A673 (cell line): ENCODE measurements at regions not wholly inside any gene's neighbourhood (a gene's known extent, or its start where the extent isn't known, plus 50 kb on each side); places are given as distances from the start of the nearest gene placed in this dataset.

ENCODE experiments used
- BruUV-seq: library from RNA; stranded (reverse); fragments of 400-500 nt; replicated peaks from 2 replicates; lab custom pipeline; 2021; lab: Mats Ljungman, UMichigan
- CTCF ChIA-PET: fragments of 300-600 bp; sonication (Branson Sonifier 250); formaldehyde crosslinking; loops from one replicate; lab custom pipeline; 2022; ENCODE audit warnings: antibody characterized with exemption; lab: Charles Lee
- POLR2A ChIA-PET: fragments of 300-600 bp; sonication (Branson Sonifier 250); formaldehyde crosslinking; loops from one replicate; lab custom pipeline; 2022; ENCODE audit warnings: antibody characterized with exemption; ENCODE audit not compliant: low non-redundant PET; lab: Charles Lee
- DNase-seq: peaks from one replicate; pipeline ENCODE4 v3.0.0-alpha.2; 2015; ENCODE audit warnings: low spot score
- H3K27ac ChIP-seq: fragments of 200-600 bp; sonication (generic); 2 replicates; pipeline ENCODE4 v1.5.1; 2016; ENCODE audit warnings: mixed run types, low read depth, mild to moderate bottlenecking, mixed read lengths, antibody characterized with exemption, low read length; ENCODE audit not compliant: poor library complexity, severe bottlenecking
- H3K27me3 ChIP-seq: fragments of 200-600 bp; sonication (generic); replicated peaks from 2 replicates; pipeline ENCODE4 v1.6.1; 2017; ENCODE audit warnings: mixed run types, low read depth, mild to moderate bottlenecking, mixed read lengths, antibody characterized with exemption, low read length; ENCODE audit not compliant: insufficient read depth, poor library complexity
- H3K36me3 ChIP-seq: fragments of 200-600 bp; sonication (generic); 2 replicates; pipeline ENCODE4 v1.6.1; 2016; ENCODE audit warnings: mixed run types, mild to moderate bottlenecking, mixed read lengths, antibody characterized with exemption, low read length; ENCODE audit not compliant: insufficient read depth, poor library complexity, severe bottlenecking
- H3K4me1 ChIP-seq: fragments of 200-600 bp; sonication (generic); 2 replicates; pipeline ENCODE4 v1.6.1; 2017; ENCODE audit warnings: mixed run types, mild to moderate bottlenecking, mixed read lengths, antibody characterized with exemption, low read length; ENCODE audit not compliant: insufficient read depth, poor library complexity, severe bottlenecking
- H3K4me3 ChIP-seq: fragments of 200-600 bp; sonication (generic); 2 replicates; pipeline ENCODE4 v1.5.1; 2016; ENCODE audit warnings: low read depth, mixed run types, mild to moderate bottlenecking, mixed read lengths, low read length; ENCODE audit not compliant: poor library complexity, severe bottlenecking
- H3K9me3 ChIP-seq: fragments of 200-600 bp; sonication (generic); 2 replicates; pipeline ENCODE4 v1.6.1; 2016; ENCODE audit warnings: mixed run types, low read depth, mild to moderate bottlenecking, mixed read lengths, antibody characterized with exemption, low read length; ENCODE audit not compliant: poor library complexity, severe bottlenecking
- CTCF ChIP-seq: fragments of 300-800, 200-600 bp; sonication (generic); conservative IDR thresholded peaks from 2 replicates; pipeline ENCODE4 v1.5.1; 2017; ENCODE audit warnings: low read depth, mild to moderate bottlenecking, antibody characterized with exemption, low read length, moderate library complexity, mixed read lengths
- EZH2 ChIP-seq: fragments of 200-600 bp; sonication (generic); IDR thresholded peaks from 2 replicates; pipeline ENCODE4 v1.6.1; 2017; ENCODE audit warnings: borderline replicate concordance, low read depth, mild to moderate bottlenecking, mixed read lengths, antibody characterized with exemption, low read length; ENCODE audit not compliant: poor library complexity, severe bottlenecking
- intact Hi-C: fragments of 100-400 bp; cut with micrococcal nuclease; formaldehyde crosslinking; loops from one replicate; pipeline ENCODE4 v1.10.0; 2022; ENCODE audit not compliant: unreplicated experiment

DNA sequence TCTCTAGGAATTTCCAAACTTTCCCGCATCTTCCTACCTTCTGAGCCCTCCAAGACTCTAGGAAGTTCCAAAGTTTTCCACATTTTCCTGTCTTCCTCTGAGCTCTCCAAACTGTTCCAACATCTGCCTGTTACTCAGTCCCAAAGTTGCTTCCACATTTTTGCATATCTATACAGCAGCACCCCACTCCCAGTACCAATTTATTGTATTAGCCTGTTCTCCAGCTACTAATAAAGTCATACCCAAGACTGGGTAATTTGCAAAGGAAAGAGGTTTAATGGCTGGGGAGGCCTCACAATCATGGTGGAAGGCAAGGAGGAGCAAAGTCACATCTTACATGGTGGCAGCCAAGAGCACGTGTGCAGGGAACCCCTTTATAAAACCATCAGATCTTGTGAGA lies 82.9 kb upstream of the DSCAM start:
- TF ChIP-seq EZH2 (no peak), CTCF (no peak)
- POLR2A ChIA-PET, result no interaction called here
- intact Hi-C loops, result no loop called here

DNA sequence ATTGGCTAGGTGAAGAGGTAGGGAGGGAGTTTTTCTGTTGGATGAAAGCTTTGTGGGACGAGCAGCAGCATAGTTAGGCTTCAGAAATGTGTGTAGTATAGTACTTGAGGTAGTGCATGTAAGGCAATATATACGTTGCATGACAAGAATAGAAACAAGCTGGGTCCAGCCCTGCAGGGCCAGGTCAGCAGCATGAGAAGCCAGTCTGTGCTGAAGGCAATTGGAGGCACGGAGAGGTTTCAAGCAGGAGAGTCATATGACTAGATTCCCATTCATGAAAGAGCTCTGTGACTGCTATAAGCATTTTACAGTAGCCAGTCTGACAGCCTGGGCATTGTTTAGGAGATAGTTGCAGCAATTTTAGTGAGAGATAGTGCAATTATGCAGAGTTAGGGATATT lies 84.2 kb upstream of the DSCAM start:
- DNase-seq, result no peak
- Histone ChIP-seq H3K27ac (no peak overlapping the region), H3K4me1 (no peaks in the 10 kb centered on the region), H3K27me3 (no peaks in the 10 kb centered on the region), H3K9me3 (peaks cover 15% of the 10 kb centered on the region), H3K4me3 (no peak overlapping the region), H3K36me3 (no peaks in the 10 kb centered on the region)
- ChIA-PET CTCF (no interaction called here), POLR2A (no interaction called here)
- TF ChIP-seq EZH2 (no peak), CTCF (no peak)
- BruUV-seq, result no TSS peak
- intact Hi-C loops, result no loop called here

More for the DNA sequence above, 82.9 kb upstream of the DSCAM start:
- Histone ChIP-seq H3K4me1 (no peaks in the 10 kb centered on the region), H3K27me3 (no peaks in the 10 kb centered on the region), H3K27ac (no peak overlapping the region), H3K36me3 (no peaks in the 10 kb centered on the region), H3K4me3 (no peak overlapping the region), H3K9me3 (peaks cover 15% of the 10 kb centered on the region)
- BruUV-seq, result no TSS peak
- DNase-seq, result no peak
- CTCF ChIA-PET, result no interaction called here

- H3K36me3 ChIP-seq, result no peaks in the 10 kb centered on the region
- intact Hi-C loops, result no loop called here
- no peaks in the 10 kb centered on the region for H3K4me1 ChIP-seq
- CTCF ChIA-PET, result no interaction called here
- DNase-seq, result no peak
- no peak overlapping the region for H3K27ac ChIP-seq
- POLR2A ChIA-PET, result no interaction called here
- peaks cover 21% of the 10 kb centered on the region for H3K9me3 ChIP-seq
- H3K4me3 ChIP-seq, result no peak overlapping the region
- TF ChIP-seq CTCF (no peak), EZH2 (no peak)
- no TSS peak for BruUV-seq
- H3K27me3 ChIP-seq, result no peaks in the 10 kb centered on the region
Observed at GRCh38 chr21:40936178-40936577, 89.2 kb upstream of the DSCAM start.
